Panc1 (cell line): ENCODE measurements at regions not wholly inside any gene's neighbourhood (a gene's known extent, or its start where the extent isn't known, plus 50 kb on each side); places are given as distances from the start of the nearest gene placed in this dataset.

Source experiments
- ATAC-seq: fragments of 200-7000 bp; cut with Tn5 transposase; 2 replicates; pipeline ENCODE4 v1.9.1; 2020; ENCODE audit warnings: mild to moderate bottlenecking, moderate library complexity
- BruUV-seq: library from RNA; stranded (reverse); fragments of 400-500 nt; replicated peaks from 2 replicates; lab custom pipeline; 2021; lab: Mats Ljungman, UMichigan
- CTCF ChIA-PET: fragments of 300-600 bp; sonication (Branson Sonifier 250); formaldehyde crosslinking; loops from one replicate; lab custom pipeline; 2022; ENCODE audit warnings: antibody characterized with exemption; lab: Charles Lee
- POLR2A ChIA-PET: fragments of 300-600 bp; sonication (Branson Sonifier 250); formaldehyde crosslinking; loops from one replicate; lab custom pipeline; 2022; ENCODE audit warnings: antibody characterized with exemption; lab: Charles Lee
- DNase-seq: peaks from one replicate; pipeline ENCODE4 v3.0.0-alpha.2; 2010; ENCODE audit warnings: low read depth, low spot score
- H3K27ac ChIP-seq: 2 replicates; pipeline ENCODE4 v1.5.1; 2011; ENCODE audit warnings: mild to moderate bottlenecking, low read length, inconsistent platforms
- H3K27me3 ChIP-seq: fragments of 200-500 bp; sonication (Bioruptor generic); 2 replicates; pipeline ENCODE4 v1.6.0; 2014; ENCODE audit warnings: low read length, inconsistent platforms; ENCODE audit not compliant: control insufficient read depth, insufficient read depth
- H3K36me3 ChIP-seq: fragments of 200-500 bp; sonication (Bioruptor generic); 2 replicates; pipeline ENCODE4 v1.5.1; 2014; ENCODE audit warnings: inconsistent platforms, mild to moderate bottlenecking, low read length, moderate library complexity; ENCODE audit not compliant: control insufficient read depth, insufficient read depth
- H3K4me1 ChIP-seq: 2 replicates; pipeline ENCODE4 v1.5.1; 2011; ENCODE audit warnings: inconsistent platforms, mild to moderate bottlenecking, low read length, moderate library complexity; ENCODE audit not compliant: control insufficient read depth, insufficient read depth
- H3K4me3 ChIP-seq, 2 experiments: 2 replicates each; pipeline ENCODE4 v1.5.1; 2011 to 2012; ENCODE audit warnings: low read depth in 2 of 2, low read length in 2 of 2, mild to moderate bottlenecking in 2 of 2, inconsistent platforms in 1 of 2, moderate library complexity in 1 of 2
- H3K9me3 ChIP-seq: fragments of 200-500 bp; sonication (Bioruptor generic); 2 replicates; pipeline ENCODE4 v1.5.1; 2014; ENCODE audit warnings: low read depth, mild to moderate bottlenecking, inconsistent platforms, low read length, moderate library complexity; ENCODE audit not compliant: control insufficient read depth, insufficient read depth
- POLR2AphosphoS5 ChIP-seq: IDR thresholded peaks from 2 replicates; pipeline ENCODE4 v1.6.1; 2012; ENCODE audit warnings: mild to moderate bottlenecking, low read depth, low read length, moderate library complexity
- SIN3A ChIP-seq: IDR thresholded peaks from 2 replicates; pipeline ENCODE4 v1.6.1; 2012; ENCODE audit warnings: low read depth, mild to moderate bottlenecking, low read length, moderate library complexity, borderline replicate concordance; ENCODE audit not compliant: insufficient read depth
- TCF7L2 ChIP-seq: IDR thresholded peaks from 2 replicates; pipeline ENCODE4 v1.6.1; 2011; ENCODE audit warnings: mild to moderate bottlenecking, low read depth, low read length, inconsistent platforms
- in situ Hi-C: cut with HindIII; loops from 2 replicates; pipeline ENCODE4 v1.10.0; 2016; ENCODE audit warnings: low sequenced_read_pairs, low pct_unique_long_range_greater_than_20kb
- intact Hi-C: fragments of 100-400 bp; cut with micrococcal nuclease; formaldehyde crosslinking; loops from one replicate; pipeline ENCODE4 v1.10.0; 2022; ENCODE audit not compliant: unreplicated experiment
- TF ChIP-seq, protein P1 (sequence below): fragments of 450-650 bp; IDR thresholded peaks from 2 replicates; pipeline ENCODE4 v1.5.1; 2017; ENCODE audit warnings: mild to moderate bottlenecking
- TF ChIP-seq, protein P2 (sequence below), 2 experiments: IDR thresholded peaks; 2 replicates each; pipeline ENCODE4 v1.6.1; 2011 to 2012; ENCODE audit warnings: low read depth in 2 of 2, control low read depth in 1 of 2, low read length in 1 of 2, mild to moderate bottlenecking in 1 of 2, moderate library complexity in 1 of 2; ENCODE audit not compliant: insufficient read depth in 1 of 2

DNA sequence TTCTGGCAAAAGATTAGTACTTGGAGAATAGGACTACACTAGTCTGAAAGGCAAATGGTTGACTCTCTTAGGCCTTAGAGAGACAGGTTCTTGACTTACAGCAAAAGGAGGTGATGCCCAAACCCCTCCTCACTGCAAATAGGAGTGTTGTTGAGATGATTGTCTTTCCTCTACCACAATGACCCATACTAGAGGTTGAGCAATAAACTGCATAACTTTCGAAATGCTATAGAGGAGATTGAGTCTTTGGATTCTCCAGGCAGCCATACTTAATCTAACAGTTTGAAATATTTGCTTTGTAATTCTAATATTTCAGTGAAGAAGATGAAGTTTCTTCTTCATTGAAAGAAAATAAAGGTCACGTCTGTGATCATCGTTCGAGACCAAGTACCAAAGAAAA, 498.5 kb upstream of the GBE1 start:
- H3K4me3 ChIP-seq = no peak overlapping the region
- no peak for DNase-seq
- no peak overlapping the region for H3K27ac ChIP-seq
- H3K9me3 ChIP-seq = no peaks in the 10 kb centered on the region
- TF ChIP-seq, protein P1, sequence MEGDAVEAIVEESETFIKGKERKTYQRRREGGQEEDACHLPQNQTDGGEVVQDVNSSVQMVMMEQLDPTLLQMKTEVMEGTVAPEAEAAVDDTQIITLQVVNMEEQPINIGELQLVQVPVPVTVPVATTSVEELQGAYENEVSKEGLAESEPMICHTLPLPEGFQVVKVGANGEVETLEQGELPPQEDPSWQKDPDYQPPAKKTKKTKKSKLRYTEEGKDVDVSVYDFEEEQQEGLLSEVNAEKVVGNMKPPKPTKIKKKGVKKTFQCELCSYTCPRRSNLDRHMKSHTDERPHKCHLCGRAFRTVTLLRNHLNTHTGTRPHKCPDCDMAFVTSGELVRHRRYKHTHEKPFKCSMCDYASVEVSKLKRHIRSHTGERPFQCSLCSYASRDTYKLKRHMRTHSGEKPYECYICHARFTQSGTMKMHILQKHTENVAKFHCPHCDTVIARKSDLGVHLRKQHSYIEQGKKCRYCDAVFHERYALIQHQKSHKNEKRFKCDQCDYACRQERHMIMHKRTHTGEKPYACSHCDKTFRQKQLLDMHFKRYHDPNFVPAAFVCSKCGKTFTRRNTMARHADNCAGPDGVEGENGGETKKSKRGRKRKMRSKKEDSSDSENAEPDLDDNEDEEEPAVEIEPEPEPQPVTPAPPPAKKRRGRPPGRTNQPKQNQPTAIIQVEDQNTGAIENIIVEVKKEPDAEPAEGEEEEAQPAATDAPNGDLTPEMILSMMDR = no peak
- no peak for TF ChIP-seq POLR2AphosphoS5
- TF ChIP-seq, protein P2, sequence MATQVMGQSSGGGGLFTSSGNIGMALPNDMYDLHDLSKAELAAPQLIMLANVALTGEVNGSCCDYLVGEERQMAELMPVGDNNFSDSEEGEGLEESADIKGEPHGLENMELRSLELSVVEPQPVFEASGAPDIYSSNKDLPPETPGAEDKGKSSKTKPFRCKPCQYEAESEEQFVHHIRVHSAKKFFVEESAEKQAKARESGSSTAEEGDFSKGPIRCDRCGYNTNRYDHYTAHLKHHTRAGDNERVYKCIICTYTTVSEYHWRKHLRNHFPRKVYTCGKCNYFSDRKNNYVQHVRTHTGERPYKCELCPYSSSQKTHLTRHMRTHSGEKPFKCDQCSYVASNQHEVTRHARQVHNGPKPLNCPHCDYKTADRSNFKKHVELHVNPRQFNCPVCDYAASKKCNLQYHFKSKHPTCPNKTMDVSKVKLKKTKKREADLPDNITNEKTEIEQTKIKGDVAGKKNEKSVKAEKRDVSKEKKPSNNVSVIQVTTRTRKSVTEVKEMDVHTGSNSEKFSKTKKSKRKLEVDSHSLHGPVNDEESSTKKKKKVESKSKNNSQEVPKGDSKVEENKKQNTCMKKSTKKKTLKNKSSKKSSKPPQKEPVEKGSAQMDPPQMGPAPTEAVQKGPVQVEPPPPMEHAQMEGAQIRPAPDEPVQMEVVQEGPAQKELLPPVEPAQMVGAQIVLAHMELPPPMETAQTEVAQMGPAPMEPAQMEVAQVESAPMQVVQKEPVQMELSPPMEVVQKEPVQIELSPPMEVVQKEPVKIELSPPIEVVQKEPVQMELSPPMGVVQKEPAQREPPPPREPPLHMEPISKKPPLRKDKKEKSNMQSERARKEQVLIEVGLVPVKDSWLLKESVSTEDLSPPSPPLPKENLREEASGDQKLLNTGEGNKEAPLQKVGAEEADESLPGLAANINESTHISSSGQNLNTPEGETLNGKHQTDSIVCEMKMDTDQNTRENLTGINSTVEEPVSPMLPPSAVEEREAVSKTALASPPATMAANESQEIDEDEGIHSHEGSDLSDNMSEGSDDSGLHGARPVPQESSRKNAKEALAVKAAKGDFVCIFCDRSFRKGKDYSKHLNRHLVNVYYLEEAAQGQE (IDR thresholded peaks at IDR 0.05; ENCODE audit: insufficient read depth in 1 of 2, low read depth in 2 of 2, low read length in 1 of 2) = no peak
- no peak for TF ChIP-seq TCF7L2
- TF ChIP-seq SIN3A = no peak
- no peaks in the 10 kb centered on the region for H3K4me1 ChIP-seq
- ChIA-PET CTCF (no interaction called here), POLR2A (no interaction called here)
- in situ Hi-C loops (no loop called here), intact Hi-C loops (no loop called here)
- BruUV-seq = no TSS peak
- no peaks in the 10 kb centered on the region for H3K27me3 ChIP-seq
- ATAC-seq = no peak
- H3K36me3 ChIP-seq = no peaks in the 10 kb centered on the region; the same call in 1 of the 2 replicates

DNA sequence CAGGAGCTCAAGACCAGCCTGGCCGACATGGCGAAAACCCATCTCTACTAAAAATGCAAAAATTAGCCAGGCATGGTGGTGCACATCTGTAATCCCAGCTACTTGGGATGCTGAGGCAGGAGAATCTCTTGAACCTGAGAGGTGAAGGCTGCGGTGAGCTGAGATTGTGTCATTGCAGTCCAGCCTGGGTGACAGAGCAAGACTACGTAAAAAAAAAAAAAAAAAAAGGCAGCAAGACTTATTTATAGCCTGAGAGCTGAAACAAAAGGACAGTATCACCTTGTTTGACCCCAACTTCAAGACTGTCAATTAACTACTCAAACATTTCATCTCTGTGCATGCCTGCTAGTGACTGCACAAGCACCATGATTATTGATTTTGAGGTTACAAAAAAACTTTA, 478.9 kb upstream of the GBE1 start:
- BruUV-seq = no TSS peak
- Histone ChIP-seq H3K27me3 (no peaks in the 10 kb centered on the region), H3K4me1 (no peaks in the 10 kb centered on the region), H3K27ac (no peak overlapping the region), H3K4me3 (no peak overlapping the region), H3K36me3 (no peaks in the 10 kb centered on the region), H3K9me3 (no peaks in the 10 kb centered on the region)
- ChIA-PET POLR2A (no interaction called here), CTCF (no interaction called here)
- TF ChIP-seq, protein P1 = no peak
- TF ChIP-seq POLR2AphosphoS5 (no peak), TCF7L2 (no peak), SIN3A (no peak)
- TF ChIP-seq, protein P2 (IDR thresholded peaks at IDR 0.05; ENCODE audit: insufficient read depth in 1 of 2, low read depth in 2 of 2, low read length in 1 of 2) = no peak
- DNase-seq (no peak), ATAC-seq (no peak)
- in situ Hi-C loops (no loop called here), intact Hi-C loops (no loop called here)
